Lower leg skin (tissue), 4 donors: ENCODE measurements at regions not wholly inside any gene's neighbourhood (a gene's known extent, or its start where the extent isn't known, plus 50 kb on each side); places are given as distances from the start of the nearest gene placed in this dataset.

Experiments used
- DNase-seq, 2 donors: peaks; one replicate each; pipeline ENCODE4 v3.0.0-alpha.2; 2019; ENCODE audit warnings: low spot score in 2 of 2
- H3K4me3 ChIP-seq: fragments of 200-600 bp; sonication (generic); 2 replicates; pipeline ENCODE4 v1.5.1; 2017; ENCODE audit warnings: mild to moderate bottlenecking, low read depth; ENCODE audit not compliant: poor library complexity, severe bottlenecking
- POLR2A ChIP-seq, 2 donors: fragments of 450-650 bp; IDR thresholded peaks; one replicate each; pipeline ENCODE4 v1.6.1; 2016 to 2017; ENCODE audit warnings: antibody characterized with exemption in 2 of 2, mild to moderate bottlenecking in 1 of 2, moderate library complexity in 1 of 2
- WGBS, 2 donors: methylation state at CpG; one replicate each; pipeline ENCODE4 v1.1.5; 2018; 5-methylcytosine and 5-hydroxymethylcytosine counted together
- intact Hi-C: fragments of 100-400 bp; cut with DNase I; formaldehyde crosslinking; loops from one replicate; pipeline ENCODE4 v1.15.0; 2023; ENCODE audit warnings: low total_unique reads
- TF ChIP-seq, protein P1 (sequence below), 3 donors: fragments of 450-650 bp; IDR thresholded peaks; one replicate each; pipeline ENCODE4 v1.5.1; 2016; ENCODE audit warnings: antibody characterized with exemption in 3 of 3, mild to moderate bottlenecking in 3 of 3, moderate library complexity in 2 of 3

DNA sequence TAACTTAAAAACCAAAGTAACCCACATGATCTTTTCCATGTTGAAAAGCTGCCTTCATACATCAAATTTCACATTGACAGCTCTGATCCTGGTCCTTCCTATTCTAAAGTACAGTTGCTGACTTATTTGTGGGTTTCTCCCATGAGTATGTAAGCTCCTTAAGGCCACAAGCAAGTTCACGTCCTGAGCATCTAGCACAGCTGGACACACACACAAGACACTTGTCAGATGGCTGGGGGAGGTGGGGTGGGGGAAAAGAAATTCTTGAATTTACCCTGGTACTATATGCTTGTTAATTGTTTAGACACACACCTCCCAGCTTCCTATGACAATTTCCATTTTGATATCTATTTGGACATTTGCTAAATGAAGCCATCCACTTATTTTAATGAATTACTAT lies 162.8 kb downstream of the ZIC5 start:
- H3K4me3 ChIP-seq, result no peak overlapping the region
- no peak for DNase-seq
- no peak for TF ChIP-seq POLR2A (IDR thresholded peaks at IDR 0.05)
- TF ChIP-seq, protein P1, sequence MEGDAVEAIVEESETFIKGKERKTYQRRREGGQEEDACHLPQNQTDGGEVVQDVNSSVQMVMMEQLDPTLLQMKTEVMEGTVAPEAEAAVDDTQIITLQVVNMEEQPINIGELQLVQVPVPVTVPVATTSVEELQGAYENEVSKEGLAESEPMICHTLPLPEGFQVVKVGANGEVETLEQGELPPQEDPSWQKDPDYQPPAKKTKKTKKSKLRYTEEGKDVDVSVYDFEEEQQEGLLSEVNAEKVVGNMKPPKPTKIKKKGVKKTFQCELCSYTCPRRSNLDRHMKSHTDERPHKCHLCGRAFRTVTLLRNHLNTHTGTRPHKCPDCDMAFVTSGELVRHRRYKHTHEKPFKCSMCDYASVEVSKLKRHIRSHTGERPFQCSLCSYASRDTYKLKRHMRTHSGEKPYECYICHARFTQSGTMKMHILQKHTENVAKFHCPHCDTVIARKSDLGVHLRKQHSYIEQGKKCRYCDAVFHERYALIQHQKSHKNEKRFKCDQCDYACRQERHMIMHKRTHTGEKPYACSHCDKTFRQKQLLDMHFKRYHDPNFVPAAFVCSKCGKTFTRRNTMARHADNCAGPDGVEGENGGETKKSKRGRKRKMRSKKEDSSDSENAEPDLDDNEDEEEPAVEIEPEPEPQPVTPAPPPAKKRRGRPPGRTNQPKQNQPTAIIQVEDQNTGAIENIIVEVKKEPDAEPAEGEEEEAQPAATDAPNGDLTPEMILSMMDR (IDR thresholded peaks at IDR 0.05), result no peak
- 38 to 44% methylated on average over 1 of the region's 1 CpG for WGBS, 2 donors
- intact Hi-C loops, result no loop called here

DNA sequence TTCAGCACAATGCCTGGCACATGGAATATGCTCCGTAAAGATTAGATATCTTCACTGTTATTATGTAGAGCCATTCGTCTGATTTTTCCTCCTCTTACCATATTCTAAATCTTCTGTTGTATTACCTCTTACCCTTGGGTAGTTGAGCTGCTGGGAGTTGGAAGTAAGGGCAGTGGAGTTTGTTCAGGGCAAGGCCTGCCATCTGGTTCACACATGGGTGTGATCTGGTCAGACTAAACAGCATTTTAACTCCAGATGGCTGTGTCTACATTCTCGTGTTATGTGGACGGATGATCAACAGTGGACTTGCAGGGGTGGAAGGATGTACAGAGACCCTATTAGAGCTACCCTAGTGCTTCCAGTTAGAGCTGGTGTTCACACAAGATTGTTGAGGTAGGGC lies 164.9 kb downstream of the ZIC5 start:
- intact Hi-C loops, result no loop called here
- no peak for DNase-seq
- H3K4me3 ChIP-seq, result no peak overlapping the region
- no peak for TF ChIP-seq POLR2A (IDR thresholded peaks at IDR 0.05)
- TF ChIP-seq, protein P1 (IDR thresholded peaks at IDR 0.05), result no peak
- WGBS, 2 donors, result 66 to 77% methylated on average over 4 of the region's 4 CpGs

DNA sequence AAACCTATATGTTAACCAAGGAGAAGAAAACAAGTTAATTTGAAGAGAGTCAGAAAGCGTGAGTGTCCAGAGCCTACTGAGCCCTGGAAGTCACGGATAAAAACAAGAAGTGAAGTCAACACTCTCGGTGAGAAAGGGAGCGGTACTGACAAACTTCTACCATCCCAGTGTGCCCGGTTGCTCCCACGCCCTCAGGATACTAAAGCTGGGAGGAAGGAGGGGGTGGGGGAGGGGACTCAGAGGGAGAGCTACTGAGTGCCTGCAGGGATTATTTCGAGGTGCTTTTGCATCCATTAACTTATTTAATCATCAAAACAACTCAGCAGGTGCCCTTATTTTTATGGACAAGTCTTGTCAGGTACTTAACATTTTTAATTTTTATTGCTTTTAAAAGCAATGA lies 166.2 kb downstream of the ZIC5 start:
- WGBS, 2 donors, result 36 to 40% methylated on average over 7 of the region's 7 CpGs
- intact Hi-C loops, result no loop called here
- no peak overlapping the region for H3K4me3 ChIP-seq
- DNase-seq, result no peak
- TF ChIP-seq, protein P1 (IDR thresholded peaks at IDR 0.05), result no peak
- no peak for TF ChIP-seq POLR2A (IDR thresholded peaks at IDR 0.05)

DNA sequence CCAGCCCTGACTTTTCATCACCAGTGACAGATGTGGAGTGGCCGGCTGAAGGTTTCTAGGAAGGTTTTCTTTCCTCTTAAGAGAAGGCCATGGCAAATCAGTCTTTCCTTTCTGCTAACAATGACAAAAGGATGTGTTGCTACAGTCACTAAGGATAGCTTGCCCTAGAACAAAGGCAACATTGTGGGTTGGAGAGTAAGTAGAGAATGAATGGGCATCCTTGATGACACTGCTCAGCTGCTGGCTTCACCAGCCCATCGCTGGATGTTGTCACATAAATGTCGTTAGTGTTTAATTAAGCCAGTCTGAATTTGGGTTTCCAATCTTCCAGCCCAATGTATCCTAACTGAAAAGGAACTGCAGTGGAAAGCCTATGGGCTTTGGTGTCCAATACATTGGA lies 168.4 kb downstream of the ZIC5 start:
- no peak for TF ChIP-seq POLR2A (IDR thresholded peaks at IDR 0.05)
- TF ChIP-seq, protein P1 (IDR thresholded peaks at IDR 0.05), result no peak
- H3K4me3 ChIP-seq, result no peak overlapping the region
- WGBS, 2 donors, result 88 to 90% methylated on average over 3 of the region's 3 CpGs
- no peak for DNase-seq
- intact Hi-C loops, result no loop called here

DNA sequence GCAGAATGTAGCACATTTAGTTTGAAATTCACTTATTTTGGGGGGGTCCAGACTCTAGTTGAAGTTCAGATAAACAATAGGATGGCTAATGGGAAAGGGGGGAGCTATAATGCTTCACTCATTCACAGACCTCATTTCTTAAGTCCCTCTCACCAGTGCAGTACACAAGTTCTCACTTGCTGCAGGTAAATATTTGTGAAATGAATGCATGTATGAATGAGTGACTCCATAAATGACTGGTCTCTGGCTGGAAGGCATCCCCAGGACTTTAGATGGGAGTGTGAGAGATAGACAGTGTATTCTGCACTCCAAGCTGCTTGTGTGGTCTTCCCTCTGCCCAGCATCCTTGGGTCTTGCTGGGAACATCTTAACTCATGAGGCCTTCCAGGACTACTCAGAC lies 169.2 kb downstream of the ZIC5 start:
- intact Hi-C loops, result no loop called here
- no peak for DNase-seq
- H3K4me3 ChIP-seq, result no peak overlapping the region
- TF ChIP-seq, protein P1 (IDR thresholded peaks at IDR 0.05), result no peak
- TF ChIP-seq POLR2A (IDR thresholded peaks at IDR 0.05), result no peak

DNA sequence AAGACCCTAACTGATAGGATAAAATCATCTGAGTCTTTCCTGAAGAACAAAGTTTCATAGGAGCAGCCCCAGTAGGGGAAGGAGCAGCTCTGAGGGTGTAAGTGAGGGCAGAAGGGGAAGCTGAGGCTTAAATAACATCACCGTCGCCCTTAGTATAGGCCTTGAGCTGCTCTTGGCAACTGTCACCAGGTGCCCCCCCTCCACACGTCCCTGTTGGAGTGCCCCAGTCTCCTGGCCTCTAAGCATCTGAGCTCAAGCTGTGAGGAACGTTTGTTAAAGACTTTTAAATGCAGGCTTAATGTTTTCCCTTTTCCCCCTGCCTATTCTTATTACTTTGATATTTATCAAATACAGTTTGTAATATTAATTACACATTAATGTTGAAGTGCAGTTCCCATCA lies 170.6 kb downstream of the ZIC5 start:
- intact Hi-C loops, result no loop called here
- H3K4me3 ChIP-seq, result no peak overlapping the region
- DNase-seq, result no peak
- 49 to 52% methylated on average over 4 of the region's 4 CpGs for WGBS, 2 donors
- TF ChIP-seq POLR2A (IDR thresholded peaks at IDR 0.05), result no peak
- TF ChIP-seq, protein P1 (IDR thresholded peaks at IDR 0.05), result no peak
